ENCODE measurements at regions not wholly inside any gene's neighbourhood (a gene's known extent, or its start where the extent isn't known, plus 50 kb on each side); places are given as distances from the start of the nearest gene placed in this dataset.
A peak's percentile ranks its signal among the peaks of the same experiment; 100 is the strongest.

- DNase-seq (ENCODE audit: low read depth in 3 of 3, low spot score in 2 of 3), result no peak
These were observed 91.6 kb upstream of the KCNA3 start for GRCh38 chr1:110766336-110766647.

DNA sequence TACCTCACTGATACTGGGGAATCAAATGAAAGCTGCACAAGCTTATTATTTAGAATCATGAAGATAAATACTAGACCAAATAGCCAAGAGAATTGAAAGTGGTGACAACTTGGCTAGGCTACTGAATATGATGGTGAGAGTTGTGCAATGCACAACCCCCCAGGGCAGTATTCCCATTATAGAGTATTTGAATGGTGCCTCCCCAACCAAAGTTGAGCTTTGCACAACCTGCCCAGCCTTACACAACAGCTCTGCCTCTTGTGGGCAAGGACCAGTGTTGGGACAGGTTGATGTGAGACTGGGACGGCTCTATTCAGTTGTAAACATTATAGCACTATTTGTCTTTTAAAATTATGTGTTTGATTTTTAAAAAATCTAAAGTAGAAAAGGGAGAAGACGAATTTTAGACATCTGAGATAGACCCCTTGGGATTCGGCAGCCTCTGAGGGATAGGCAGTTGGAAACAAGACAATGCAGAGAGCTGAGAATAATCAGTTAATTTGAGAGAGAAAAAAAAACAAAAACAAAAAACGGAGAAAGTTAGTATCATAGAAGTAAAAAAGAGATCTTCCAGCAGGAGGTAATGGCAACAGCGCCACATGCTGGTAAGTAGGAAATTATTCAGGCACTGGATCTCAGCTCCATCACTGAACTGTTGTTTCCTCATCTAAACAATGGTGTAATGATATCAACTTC, 91.0 kb upstream of the KCNA3 start:
- peak in 2 of 3 donors; percentile 8 to 15 for DNase-seq (ENCODE audit: low read depth in 3 of 3, low spot score in 2 of 3)

DNA sequence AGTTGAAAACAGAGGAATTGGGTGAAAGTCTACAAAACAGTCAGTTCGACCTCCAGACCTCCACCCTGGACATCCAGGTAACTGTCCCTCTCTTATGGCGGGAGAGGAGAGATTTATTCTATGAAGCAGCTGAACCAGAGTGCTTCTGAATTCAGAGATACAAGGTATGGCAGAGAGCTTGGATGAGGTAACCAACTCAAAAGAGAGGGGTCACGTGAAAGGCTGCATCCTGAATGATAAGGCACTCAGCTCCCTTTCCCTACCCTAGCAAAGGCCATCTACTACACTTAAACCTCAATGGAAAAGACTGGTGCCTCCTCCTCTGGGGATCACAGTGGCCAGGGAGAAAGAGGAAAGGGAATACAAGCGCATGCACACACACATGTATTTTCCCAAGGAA, 88.4 kb upstream of the KCNA3 start:
- DNase-seq (ENCODE audit: low read depth in 3 of 3, low spot score in 2 of 3), result no peak

DNA sequence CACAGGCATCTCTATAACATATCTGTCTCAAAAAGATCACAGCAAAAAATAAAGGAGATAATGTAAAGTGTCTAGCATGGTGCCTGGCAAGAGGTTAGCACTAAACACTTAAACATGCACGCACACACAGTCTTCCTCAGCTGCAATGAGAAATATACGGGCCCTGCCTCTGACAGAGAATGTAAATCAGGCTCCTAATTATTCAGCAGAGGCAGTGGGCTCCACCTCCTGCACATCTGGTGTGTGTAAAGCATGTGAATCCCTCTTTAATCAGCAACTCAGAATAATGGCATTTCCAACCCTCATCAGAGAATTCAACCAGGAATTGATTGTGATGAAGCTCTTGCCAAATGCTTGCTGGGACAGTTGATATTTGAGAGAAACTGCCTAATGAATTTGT, 85.6 kb upstream of the KCNA3 start:
- DNase-seq (ENCODE audit: low read depth in 3 of 3, low spot score in 2 of 3), result no peak

DNA sequence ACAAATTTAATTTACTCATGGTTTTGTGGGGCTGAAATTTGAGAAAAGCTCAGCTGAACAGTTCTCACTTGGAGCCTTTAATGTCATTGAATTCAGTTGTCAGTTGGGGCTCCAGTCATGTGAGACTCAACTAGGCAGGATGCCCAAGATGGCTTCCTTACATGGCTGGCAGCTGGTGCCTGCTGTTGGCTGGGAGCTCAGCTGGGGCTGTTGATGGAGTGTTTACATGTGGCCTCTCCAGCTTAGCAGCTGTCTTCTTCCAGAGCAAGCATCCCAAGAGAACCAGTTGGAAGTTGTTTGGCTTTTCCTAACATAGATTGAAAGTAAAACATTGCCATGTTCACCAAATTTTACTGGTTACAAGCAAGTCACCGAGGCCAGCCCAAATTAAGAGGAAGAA, 81.8 kb upstream of the KCNA3 start:
- no peak for DNase-seq (ENCODE audit: low read depth in 3 of 3, low spot score in 2 of 3)

DNA sequence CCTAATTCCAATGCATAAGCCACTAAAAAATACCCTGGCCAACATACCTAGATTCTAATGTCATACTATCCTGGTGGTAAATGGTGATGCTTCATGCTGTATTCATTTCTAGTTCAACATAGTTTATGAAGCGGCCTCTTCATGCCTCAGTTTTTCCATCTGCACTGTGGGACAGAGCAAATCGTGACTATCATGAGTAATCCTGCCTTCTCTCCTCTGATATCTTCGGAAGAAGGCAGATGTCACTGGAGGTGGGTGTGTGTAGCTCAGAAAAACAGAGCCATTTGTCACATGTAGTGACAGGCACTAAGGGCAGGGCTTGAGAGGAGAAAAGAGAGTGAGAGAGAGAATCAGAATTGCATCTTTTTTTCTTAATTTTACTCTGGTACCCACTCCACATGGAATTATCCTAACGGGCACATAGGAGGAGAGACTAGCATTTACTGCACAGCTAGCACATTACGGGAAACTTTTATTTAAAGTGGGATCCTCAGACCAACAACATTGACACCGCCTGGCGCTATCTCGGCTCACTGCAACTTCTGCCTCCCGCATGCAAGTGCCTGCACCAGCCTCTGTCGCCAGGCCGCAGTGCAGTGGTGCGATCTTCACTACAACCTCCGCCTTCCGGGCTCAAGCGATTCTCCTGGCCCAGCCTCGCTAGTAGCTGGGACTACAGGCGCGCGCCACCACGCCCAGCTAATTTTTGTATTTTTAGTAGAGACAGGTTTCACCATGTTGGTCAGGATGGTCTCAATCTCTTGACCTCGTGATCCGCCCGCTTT, 78.4 kb upstream of the KCNA3 start:
- DNase-seq (ENCODE audit: low read depth in 3 of 3, low spot score in 2 of 3), result no peak

DNA sequence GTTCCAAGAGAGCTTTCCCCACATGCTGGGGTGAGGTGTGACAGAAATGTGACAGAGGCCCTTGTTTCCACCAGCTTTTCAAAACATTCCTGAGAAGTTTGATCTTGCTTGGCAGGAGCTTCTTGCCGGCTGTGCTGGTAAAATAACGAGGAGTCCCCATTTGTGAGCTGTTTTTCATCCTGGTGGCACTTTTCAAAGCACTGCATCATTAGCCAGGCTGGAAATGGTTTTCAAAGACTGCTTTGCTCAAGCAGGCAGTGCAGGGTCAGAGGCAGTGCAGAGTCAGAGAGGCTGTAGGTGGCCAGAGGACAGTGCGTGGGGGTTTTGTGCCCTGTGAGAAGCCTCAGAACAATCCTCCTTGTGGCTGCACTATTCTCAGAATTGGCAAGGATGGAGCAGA, 75.8 kb upstream of the KCNA3 start:
- no peak for DNase-seq (ENCODE audit: low read depth in 3 of 3, low spot score in 2 of 3)

DNA sequence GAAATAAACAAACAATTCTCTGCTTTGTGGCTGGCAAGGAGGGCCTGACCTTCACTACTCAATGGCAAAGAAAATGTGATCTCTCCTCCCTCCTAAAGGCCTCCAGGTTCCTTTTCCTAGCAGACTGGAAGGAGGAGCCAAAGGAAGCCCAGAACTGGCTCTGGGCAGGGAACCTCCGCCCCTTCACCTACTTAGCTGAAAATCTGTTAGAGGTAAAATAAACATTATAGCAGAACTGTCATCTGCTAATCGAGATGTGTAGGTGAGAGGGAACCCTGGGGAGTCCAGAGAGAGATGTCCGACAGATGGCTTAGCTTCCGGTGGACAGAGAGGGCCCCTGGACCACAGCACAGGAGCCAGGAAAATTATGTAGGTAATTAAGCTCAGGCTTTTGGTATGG, 75.2 kb upstream of the KCNA3 start:
- DNase-seq (ENCODE audit: low read depth in 3 of 3, low spot score in 2 of 3), result no peak

DNA sequence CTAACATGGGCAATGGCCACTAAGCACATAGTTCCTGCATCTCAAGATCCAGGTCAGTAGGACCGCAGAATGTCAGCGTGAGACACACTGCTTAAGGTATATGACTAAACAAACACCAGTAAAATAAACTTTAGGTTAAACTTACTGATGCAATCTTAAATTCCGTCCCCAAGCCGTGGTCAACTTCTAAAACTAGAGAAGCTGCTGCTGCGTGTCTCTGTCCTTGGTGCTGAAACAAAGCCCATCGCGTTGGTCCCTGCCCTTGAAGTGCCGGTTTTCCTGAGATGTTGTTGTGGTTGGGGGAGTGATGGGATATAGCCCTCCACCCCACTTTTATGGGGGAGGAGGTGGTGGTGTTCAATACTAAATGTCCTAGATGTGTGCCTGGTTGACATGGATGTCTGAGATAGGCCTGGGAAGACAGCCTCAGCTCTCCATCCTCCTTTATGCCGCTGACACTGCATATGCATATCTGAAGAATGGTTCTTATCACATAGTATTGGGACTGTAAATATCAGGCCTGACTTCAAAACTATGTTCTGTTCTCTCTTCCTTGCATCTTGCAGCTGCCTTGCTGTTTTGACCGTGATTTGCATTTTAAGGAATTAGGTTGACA, 72.0 kb upstream of the KCNA3 start:
- DNase-seq (ENCODE audit: low read depth in 3 of 3, low spot score in 2 of 3), result peak; percentile 23 to 55 (median 54)

GRCh38 chr1:110743397-110743796, 68.7 kb upstream of the KCNA3 start:
- DNase-seq (ENCODE audit: low read depth in 3 of 3, low spot score in 2 of 3), result no peak

- no peak for DNase-seq (ENCODE audit: low read depth in 3 of 3, low spot score in 2 of 3)
These were observed 62.3 kb upstream of the KCNA3 start for GRCh38 chr1:110736900-110737605.

- no peak for DNase-seq (ENCODE audit: low read depth in 3 of 3, low spot score in 2 of 3)
These were observed 59.5 kb upstream of the KCNA3 start for GRCh38 chr1:110734133-110734680.

DNA sequence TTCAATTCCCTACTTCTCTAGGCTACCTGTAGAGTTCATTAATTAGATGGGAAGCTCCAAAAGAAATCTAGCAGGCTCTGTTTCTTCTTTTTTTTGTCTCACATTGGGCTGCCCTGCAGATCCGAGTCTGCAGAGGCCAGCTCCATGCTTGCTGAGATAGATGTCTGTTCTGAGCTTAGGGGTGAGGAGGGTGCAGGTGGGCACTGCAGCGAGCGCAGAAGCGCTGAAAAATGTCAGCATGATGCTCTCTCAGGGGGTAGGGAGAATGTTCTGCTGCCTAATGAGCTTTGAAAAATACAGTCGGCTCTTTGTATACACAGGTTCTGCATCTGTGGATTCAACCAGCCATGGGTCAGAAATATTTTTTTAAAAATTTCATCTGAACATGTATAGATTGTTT, 56.8 kb upstream of the KCNA3 start:
- no peak for DNase-seq (ENCODE audit: low read depth in 3 of 3, low spot score in 2 of 3)

DNA sequence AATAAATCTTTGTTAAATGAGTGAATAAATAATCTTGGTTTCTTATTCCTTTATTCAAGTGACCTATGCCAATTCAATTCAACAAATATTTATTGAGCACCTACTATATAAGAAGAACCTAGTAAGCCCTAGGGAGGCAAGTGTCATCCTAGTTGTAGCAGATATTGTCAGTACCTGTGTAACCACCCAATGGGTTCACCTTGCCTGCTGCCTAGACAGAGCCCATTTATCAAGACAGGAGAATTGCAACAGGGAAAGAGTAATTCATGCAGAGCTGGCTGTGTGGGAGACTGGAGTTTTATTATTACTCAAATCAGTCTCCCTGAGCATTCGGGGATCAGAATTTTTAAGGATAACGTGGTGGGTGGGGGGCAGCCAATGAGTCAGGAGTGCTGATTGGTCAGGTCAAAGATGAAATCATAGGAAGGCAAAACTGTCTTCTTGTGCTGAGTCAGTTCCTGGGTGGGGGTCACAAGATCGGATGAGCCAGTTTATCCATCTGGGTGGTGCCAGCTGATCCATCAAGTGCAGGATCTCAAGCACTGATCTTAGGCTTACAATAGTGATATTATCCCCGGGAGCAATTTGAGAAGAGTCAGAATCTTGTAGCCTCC, 53.8 kb upstream of the KCNA3 start:
- no peak for DNase-seq (ENCODE audit: low read depth in 3 of 3, low spot score in 2 of 3)

- no peak for DNase-seq (ENCODE audit: low read depth in 3 of 3, low spot score in 2 of 3)
These were observed 52.5 kb upstream of the KCNA3 start for GRCh38 chr1:110727246-110727645.

DNA sequence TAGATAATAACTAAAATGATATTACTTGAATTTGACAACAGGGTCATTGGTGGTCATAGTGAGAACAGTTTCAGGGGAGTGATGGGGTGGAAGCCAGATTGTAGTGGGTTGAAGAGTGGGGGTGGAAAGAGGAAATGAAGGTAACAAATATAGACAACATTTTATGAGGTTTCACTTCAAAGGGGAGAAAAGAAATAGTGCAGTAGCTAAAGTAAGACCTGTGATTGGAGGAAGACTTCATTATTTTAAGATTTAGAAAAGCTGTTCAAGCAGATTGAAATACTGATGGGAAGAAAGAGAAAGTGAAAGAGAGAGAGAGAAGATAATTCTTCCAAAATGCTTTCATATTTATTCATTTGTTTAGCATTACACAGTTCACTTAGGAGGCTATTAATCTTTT, 52.0 kb upstream of the KCNA3 start:
- DNase-seq (ENCODE audit: low read depth in 3 of 3, low spot score in 2 of 3), result no peak
